MM.1S (cell line): ENCODE measurements at regions not wholly inside any gene's neighbourhood (a gene's known extent, or its start where the extent isn't known, plus 50 kb on each side); places are given as distances from the start of the nearest gene placed in this dataset.

Experiments
- CTCF ChIP-seq: fragments of 300-600 bp; sonication (generic); IDR thresholded peaks from 2 replicates; pipeline ENCODE4 v1.5.1; 2016; ENCODE audit warnings: antibody characterized with exemption, low read length, mixed read lengths
- EZH2 ChIP-seq: fragments of 300-600 bp; sonication (generic); optimal IDR thresholded peaks from 2 replicates; pipeline ENCODE3; 2017; ENCODE audit warnings: low read depth, mild to moderate bottlenecking, antibody characterized with exemption, low read length, mixed read lengths
- EZH2phosphoT487 ChIP-seq: fragments of 300-600 bp; sonication (generic); IDR thresholded peaks from 2 replicates; pipeline ENCODE4 v1.6.1; 2018; ENCODE audit warnings: antibody characterized with exemption, low read length

GRCh38 chr5:98564836-98565235 lies 208.6 kb upstream of the RGMB start:
- TF ChIP-seq EZH2 (no peak), CTCF (no peak), EZH2phosphoT487 (no peak)
